AG09309 (cell line): ENCODE measurements at regions not wholly inside any gene's neighbourhood (a gene's known extent, or its start where the extent isn't known, plus 50 kb on each side); places are given as distances from the start of the nearest gene placed in this dataset.

Experiments used
- DNase-seq: peaks from one replicate; pipeline ENCODE4 v3.0.0-alpha.2; 2010; ENCODE audit warnings: low read depth
- H3K4me3 ChIP-seq: 2 replicates; pipeline ENCODE4 v1.5.1; 2011; ENCODE audit warnings: mild to moderate bottlenecking, low read depth, low read length, moderate library complexity; ENCODE audit not compliant: control insufficient read depth
- TF ChIP-seq, protein P1 (sequence below): IDR thresholded peaks from 2 replicates; pipeline ENCODE4 v1.5.1; 2011; ENCODE audit warnings: mild to moderate bottlenecking, low read depth, low read length, inconsistent platforms; ENCODE audit not compliant: insufficient read depth, control insufficient read depth; ENCODE audit errors: missing control alignments

DNA sequence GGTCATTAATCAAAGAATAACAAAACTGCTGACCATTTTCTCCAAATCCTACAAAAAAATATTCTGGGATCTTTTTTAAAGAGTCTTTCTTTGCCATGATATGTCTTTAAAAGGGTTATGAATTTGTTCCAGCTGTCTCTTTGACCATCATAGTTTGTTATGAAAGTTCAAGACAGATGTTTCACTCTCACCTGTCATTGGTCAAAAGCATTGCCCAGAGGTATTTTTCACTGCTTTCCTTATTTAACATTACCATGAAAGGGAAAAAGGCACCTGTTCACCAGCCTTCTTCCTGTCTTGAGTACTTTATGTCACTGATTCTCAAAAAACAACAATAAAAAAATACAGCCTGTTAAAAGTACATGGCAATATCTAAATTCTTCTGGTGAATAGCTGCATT lies 643.8 kb downstream of the FAT4 start:
- DNase-seq: no peak
- H3K4me3 ChIP-seq: no peak overlapping the region
- TF ChIP-seq, protein P1, sequence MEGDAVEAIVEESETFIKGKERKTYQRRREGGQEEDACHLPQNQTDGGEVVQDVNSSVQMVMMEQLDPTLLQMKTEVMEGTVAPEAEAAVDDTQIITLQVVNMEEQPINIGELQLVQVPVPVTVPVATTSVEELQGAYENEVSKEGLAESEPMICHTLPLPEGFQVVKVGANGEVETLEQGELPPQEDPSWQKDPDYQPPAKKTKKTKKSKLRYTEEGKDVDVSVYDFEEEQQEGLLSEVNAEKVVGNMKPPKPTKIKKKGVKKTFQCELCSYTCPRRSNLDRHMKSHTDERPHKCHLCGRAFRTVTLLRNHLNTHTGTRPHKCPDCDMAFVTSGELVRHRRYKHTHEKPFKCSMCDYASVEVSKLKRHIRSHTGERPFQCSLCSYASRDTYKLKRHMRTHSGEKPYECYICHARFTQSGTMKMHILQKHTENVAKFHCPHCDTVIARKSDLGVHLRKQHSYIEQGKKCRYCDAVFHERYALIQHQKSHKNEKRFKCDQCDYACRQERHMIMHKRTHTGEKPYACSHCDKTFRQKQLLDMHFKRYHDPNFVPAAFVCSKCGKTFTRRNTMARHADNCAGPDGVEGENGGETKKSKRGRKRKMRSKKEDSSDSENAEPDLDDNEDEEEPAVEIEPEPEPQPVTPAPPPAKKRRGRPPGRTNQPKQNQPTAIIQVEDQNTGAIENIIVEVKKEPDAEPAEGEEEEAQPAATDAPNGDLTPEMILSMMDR: no peak

DNA sequence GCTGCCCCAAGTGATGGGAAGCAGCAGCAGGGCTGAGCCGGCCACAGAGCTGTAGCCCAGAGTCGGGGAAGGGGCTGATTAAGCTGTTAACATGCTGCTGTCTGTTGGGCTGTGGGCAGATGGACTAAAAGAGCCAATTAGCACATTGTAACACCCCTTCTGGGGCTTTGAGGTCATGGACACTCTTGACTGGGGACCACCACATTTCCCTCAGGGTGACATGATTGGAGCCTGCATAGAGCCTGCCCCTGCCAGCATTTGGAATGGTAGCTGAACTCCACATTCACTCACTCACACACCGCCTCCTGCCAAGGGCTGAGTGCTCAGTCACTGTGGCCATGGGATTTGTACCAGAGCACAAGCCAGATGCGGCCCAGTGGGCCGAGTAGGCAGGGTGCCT lies 646.9 kb downstream of the FAT4 start:
- H3K4me3 ChIP-seq: no peak overlapping the region
- no peak for DNase-seq
- TF ChIP-seq, protein P1: no peak

DNA sequence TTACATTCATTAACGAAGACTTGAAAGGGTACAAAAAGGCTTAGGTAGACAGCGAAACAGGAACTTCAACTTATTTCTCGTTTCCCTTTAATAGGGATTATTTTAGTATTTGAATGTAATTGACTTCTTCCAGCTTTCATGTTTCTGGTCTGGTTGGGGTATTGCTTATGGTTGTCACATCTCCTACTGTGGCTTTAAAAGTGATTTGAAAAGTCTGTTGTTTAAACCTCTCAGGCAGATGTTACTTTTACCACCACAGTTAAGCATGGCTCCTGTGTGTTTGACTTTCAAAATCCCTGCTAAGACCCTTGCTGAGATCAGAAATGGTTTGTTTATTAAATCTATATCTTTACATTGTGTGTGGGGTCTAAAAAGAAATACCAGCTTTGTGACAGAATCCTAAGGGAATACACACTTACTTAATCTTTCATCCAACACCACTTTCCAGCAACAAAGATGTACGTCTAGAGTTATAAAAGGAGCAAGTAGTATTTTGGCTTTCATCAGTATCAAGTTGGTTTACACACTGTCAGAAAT lies 661.2 kb downstream of the FAT4 start:
- TF ChIP-seq, protein P1: no peak
- DNase-seq: no peak
- H3K4me3 ChIP-seq: no peak overlapping the region

DNA sequence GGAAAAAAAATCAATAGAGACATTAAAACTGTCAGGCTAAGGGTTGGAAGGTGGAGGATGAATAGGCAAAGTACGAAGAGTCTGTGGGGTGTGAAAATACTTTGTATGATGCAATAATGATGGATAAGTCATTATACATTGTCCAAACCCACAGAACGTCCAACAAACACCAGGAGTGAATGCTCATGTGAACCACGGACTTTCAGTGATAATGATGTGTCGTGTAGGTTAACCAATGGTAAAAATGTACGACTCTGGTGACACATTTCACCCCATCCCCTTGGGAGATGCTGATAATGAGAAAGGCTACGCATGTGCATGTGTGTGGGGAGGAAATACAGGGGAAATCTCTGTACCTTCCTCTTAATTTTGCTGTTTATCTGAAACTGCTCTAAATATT lies 665.2 kb downstream of the FAT4 start:
- no peak for DNase-seq
- H3K4me3 ChIP-seq: no peak overlapping the region
- TF ChIP-seq, protein P1: no peak

DNA sequence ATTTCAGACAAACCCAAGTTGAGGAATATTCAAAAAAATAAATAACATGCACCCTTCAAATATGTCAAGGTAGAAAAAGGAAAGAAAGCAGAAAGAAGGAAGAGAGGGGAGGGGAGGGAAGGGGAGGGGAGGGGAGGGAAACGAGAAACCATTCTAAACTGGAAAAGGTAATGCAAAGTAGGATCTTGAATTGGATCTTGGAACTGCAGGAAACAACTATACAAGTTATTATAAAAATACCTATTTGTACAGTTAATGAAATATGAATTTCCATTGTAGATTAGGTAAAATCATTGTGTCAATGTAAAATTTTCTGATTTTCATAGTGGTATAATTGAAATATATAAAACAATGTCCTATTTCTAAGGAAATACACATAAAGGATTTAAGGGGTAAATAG lies 668.4 kb downstream of the FAT4 start:
- H3K4me3 ChIP-seq: no peak overlapping the region
- TF ChIP-seq, protein P1: no peak
- no peak for DNase-seq

DNA sequence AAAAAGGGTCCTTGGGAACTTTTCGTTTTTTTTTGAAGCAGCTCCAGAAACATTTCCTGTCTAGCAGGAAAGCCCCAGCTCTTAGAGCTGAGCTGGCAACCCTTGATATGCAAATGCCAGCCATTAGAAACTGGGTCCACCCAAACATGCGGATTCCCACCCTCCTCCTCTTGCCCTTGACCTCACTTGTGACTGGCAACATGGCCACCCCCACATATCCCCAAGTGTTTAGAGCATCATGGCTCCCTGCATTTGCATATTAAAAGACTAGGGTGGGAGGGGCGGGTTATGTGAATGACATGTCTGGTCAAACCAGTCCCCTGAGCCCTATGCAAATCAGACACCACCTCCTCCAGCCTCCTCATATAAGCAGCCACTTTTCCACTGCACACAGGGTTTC lies 671.1 kb downstream of the FAT4 start:
- no peak for DNase-seq
- TF ChIP-seq, protein P1: no peak
- H3K4me3 ChIP-seq: no peak overlapping the region

DNA sequence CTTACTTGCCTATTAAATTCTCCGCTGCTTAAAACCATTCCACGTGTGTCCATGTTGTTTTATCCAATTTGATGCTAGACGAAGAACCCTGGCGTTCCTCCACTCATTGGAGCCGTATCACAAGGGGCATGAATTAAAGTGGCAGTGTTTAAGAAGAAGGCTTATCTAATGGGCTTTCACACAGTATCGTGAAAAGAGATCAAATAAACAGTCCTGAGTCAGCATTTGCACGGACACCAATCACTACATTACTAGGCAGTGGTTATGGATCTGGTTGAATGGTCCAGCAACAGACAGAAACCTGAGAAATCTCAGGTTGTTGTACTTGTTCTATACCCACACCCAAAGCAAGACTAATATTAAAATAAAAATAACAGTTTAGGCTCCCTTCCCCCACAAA lies 671.6 kb downstream of the FAT4 start:
- TF ChIP-seq, protein P1: no peak
- no peak overlapping the region for H3K4me3 ChIP-seq
- no peak for DNase-seq
